ENCODE measurements at regions not wholly inside any gene's neighbourhood (a gene's known extent, or its start where the extent isn't known, plus 50 kb on each side); places are given as distances from the start of the nearest gene placed in this dataset.

- TF ChIP-seq, protein P1, sequence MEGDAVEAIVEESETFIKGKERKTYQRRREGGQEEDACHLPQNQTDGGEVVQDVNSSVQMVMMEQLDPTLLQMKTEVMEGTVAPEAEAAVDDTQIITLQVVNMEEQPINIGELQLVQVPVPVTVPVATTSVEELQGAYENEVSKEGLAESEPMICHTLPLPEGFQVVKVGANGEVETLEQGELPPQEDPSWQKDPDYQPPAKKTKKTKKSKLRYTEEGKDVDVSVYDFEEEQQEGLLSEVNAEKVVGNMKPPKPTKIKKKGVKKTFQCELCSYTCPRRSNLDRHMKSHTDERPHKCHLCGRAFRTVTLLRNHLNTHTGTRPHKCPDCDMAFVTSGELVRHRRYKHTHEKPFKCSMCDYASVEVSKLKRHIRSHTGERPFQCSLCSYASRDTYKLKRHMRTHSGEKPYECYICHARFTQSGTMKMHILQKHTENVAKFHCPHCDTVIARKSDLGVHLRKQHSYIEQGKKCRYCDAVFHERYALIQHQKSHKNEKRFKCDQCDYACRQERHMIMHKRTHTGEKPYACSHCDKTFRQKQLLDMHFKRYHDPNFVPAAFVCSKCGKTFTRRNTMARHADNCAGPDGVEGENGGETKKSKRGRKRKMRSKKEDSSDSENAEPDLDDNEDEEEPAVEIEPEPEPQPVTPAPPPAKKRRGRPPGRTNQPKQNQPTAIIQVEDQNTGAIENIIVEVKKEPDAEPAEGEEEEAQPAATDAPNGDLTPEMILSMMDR (IDR thresholded peaks at IDR 0.05), result no peak
- TF ChIP-seq POLR2A (IDR thresholded peaks at IDR 0.05) (no peak), POLR2AphosphoS5 (IDR thresholded peaks at IDR 0.05) (no peak)
Measured at GRCh38 chr19:30920222-30920621, 429.0 kb downstream of the TSHZ3 start.

Measured in prostate gland (tissue), 2 donors.